Adrenal gland (tissue), 9 donors: ENCODE measurements at regions not wholly inside any gene's neighbourhood (a gene's known extent, or its start where the extent isn't known, plus 50 kb on each side); places are given as distances from the start of the nearest gene placed in this dataset.

Source experiments
- DNase-seq, 7 donors: peaks; one replicate each; pipeline ENCODE4 v3.0.0-alpha.2; 2019 to 2020
- H3K27ac ChIP-seq, 5 donors: fragments of 200-600 bp; sonication (generic) in 4 of 5; 1 replicate in 3 of 5; 2 replicates in 2 of 5; pipeline versions ENCODE4 v1.5.1 to v1.8.0; 2016 to 2020; ENCODE audit warnings: mild to moderate bottlenecking in 1 of 5
- H3K27me3 ChIP-seq: fragments of 200-600 bp; 2 replicates; pipeline ENCODE4 v1.8.0; 2021
- H3K36me3 ChIP-seq, 2 donors: fragments of 200-600 bp; replicated peaks in 1 of 2; 1 replicate in 1 of 2; 2 replicates in 1 of 2; pipeline versions ENCODE4 v1.5.1 to v1.8.0; 2018 to 2022
- H3K4me1 ChIP-seq, 2 donors: fragments of 200-600 bp; replicated peaks in 1 of 2; 1 replicate in 1 of 2; 2 replicates in 1 of 2; pipeline versions ENCODE4 v1.5.1 to v1.8.0; 2018 to 2021
- H3K4me3 ChIP-seq, 4 donors: fragments of 200-600 bp; sonication (generic) in 3 of 4; one replicate each; pipeline ENCODE4 v1.5.1; 2016 to 2018
- H3K9me3 ChIP-seq, 3 donors: fragments of 200-600 bp; sonication (generic) in 1 of 3; replicated peaks in 1 of 3; 1 replicate in 2 of 3; 2 replicates in 1 of 3; pipeline versions ENCODE4 v1.5.1 to v1.8.0; 2016 to 2021
- CTCF ChIP-seq, 6 experiments: fragments of 450-650 bp in 4 of 6; fragments of 200-600 bp in 2 of 6; sonication (generic) in 1 of 6; IDR thresholded peaks; 1 replicate in 5 of 6; 2 replicates in 1 of 6; pipeline versions ENCODE4 v1.5.1 to v1.8.0; 2016 to 2021; ENCODE audit warnings: antibody characterized with exemption in 6 of 6, mild to moderate bottlenecking in 2 of 6, moderate library complexity in 1 of 6
- POLR2A ChIP-seq, 2 donors: fragments of 450-650 bp; IDR thresholded peaks; one replicate each; pipeline ENCODE4 v1.6.1; 2017; ENCODE audit warnings: antibody characterized with exemption in 2 of 2, mild to moderate bottlenecking in 2 of 2, moderate library complexity in 1 of 2
- WGBS, 4 donors: extraction: QIAGEN DNeasy Blood & Tissue Kit in 2 of 4; methylation state at CpG; one replicate each; pipeline versions ENCODE4 v1.1.5 to v1.1.7; 2013 to 2017; 5-methylcytosine and 5-hydroxymethylcytosine counted together
- intact Hi-C, 2 donors: fragments of 100-400 bp; cut with DNase I; formaldehyde crosslinking; loops; one replicate each; pipeline versions ENCODE4 v1.14.1 to v1.15.0; 2022 to 2023
- donor health status: healthy with polysubstance abuse.
- donor health status: Bipolar disorder and iron deficiency.
- donor health status: DM: yes; HTN: yes; CAD: no.
- donor health status: DM: no; HTN: no; CAD: no.
- donor health status: DM: no; HTN: no; CAD: no.

GRCh38 chr15:38069511-38070011 lies 135.1 kb downstream of the TMCO5A start:
- TF ChIP-seq CTCF (IDR thresholded peaks at IDR 0.05) (no peak), POLR2A (IDR thresholded peaks at IDR 0.05) (no peak)
- Histone ChIP-seq H3K9me3 (no peaks in the 10 kb centered on the region), H3K36me3 (no peaks in the 10 kb centered on the region), H3K27me3 (no peaks in the 10 kb centered on the region), H3K4me3 (peak overlapping the region in 1 of 4 donors; percentile 30), H3K4me1 (peaks cover 14 to 50% of the 10 kb centered on the region in 2 donors), H3K27ac (peak overlapping the region in 3 of 5 donors; percentile 50 to 64 (median 57))
- DNase-seq, result peak in 3 of 7 donors; percentile 26 to 56 (median 29)
- intact Hi-C loops, result loop anchor here in 1 of 2 donors (5.0 kb wide), 1 partner anchor 183 kb away; the partner anchor contains the start of gene SPRED1
- 44 to 64% (median 55%) methylated on average over 3 of the region's 3 CpGs for WGBS, 4 donors

- intact Hi-C loops, result loop anchor here in 1 of 2 donors (5.0 kb wide), 1 partner anchor 182 kb away; the partner anchor contains the start of gene SPRED1
- no peaks in the 10 kb centered on the region for H3K36me3 ChIP-seq
- 91 to 96% (median 93%) methylated on average over 4 of the region's 4 CpGs for WGBS, 4 donors
Observed at GRCh38 chr15:38070778-38071177, 136.3 kb downstream of the TMCO5A start.

GRCh38 chr15:38071211-38071972 lies 137.0 kb downstream of the TMCO5A start:
- peaks cover 14 to 50% of the 10 kb centered on the region in 2 donors for H3K4me1 ChIP-seq
- H3K9me3 ChIP-seq, result no peaks in the 10 kb centered on the region
- TF ChIP-seq POLR2A (IDR thresholded peaks at IDR 0.05) (no peak), CTCF (IDR thresholded peaks at IDR 0.05) (no peak)
- no peaks in the 10 kb centered on the region for H3K27me3 ChIP-seq
- DNase-seq, result no peak
- H3K27ac ChIP-seq, result peak overlapping the region in 3 of 5 donors; percentile 92 to 95 (median 93)
- 93 to 96% (median 94%) methylated on average over 8 to 11 of the region's 11 CpGs for WGBS, 4 donors
- no peak overlapping the region for H3K4me3 ChIP-seq
- intact Hi-C loops, result loop anchor here in 1 of 2 donors (5.0 kb wide), 1 partner anchor 181 kb away; the partner anchor contains the start of gene SPRED1
- H3K36me3 ChIP-seq, result no peaks in the 10 kb centered on the region

More at GRCh38 chr15:38070778-38071177, 136.3 kb downstream of the TMCO5A start:
- DNase-seq, result no peak
- Histone ChIP-seq H3K27me3 (no peaks in the 10 kb centered on the region), H3K9me3 (no peaks in the 10 kb centered on the region), H3K4me3 (no peak overlapping the region), H3K27ac (no peak overlapping the region), H3K4me1 (peaks cover 14 to 50% of the 10 kb centered on the region in 2 donors)
- no peak for TF ChIP-seq CTCF (IDR thresholded peaks at IDR 0.05)
- no peak for TF ChIP-seq POLR2A (IDR thresholded peaks at IDR 0.05)

- intact Hi-C loops, result loop anchor here in 1 of 2 donors (5.0 kb wide), 1 partner anchor 180 kb away; the partner anchor contains the start of gene SPRED1
- 47 to 55% (median 51%) methylated on average over 6 of the region's 6 CpGs for WGBS, 4 donors
- Histone ChIP-seq H3K9me3 (no peaks in the 10 kb centered on the region), H3K36me3 (no peaks in the 10 kb centered on the region), H3K4me3 (peak overlapping the region in 1 of 4 donors; percentile 69), H3K27ac (peak overlapping the region; percentile 10 to 95 (median 92)), H3K4me1 (peaks cover 14 to 46% of the 10 kb centered on the region in 2 donors), H3K27me3 (no peaks in the 10 kb centered on the region)
- DNase-seq, result no peak
- TF ChIP-seq POLR2A (IDR thresholded peaks at IDR 0.05) (no peak), CTCF (IDR thresholded peaks at IDR 0.05) (no peak)
Observed at GRCh38 chr15:38072007-38072347, 137.5 kb downstream of the TMCO5A start.
